ENCODE measurements at regions not wholly inside any gene's neighbourhood (a gene's known extent, or its start where the extent isn't known, plus 50 kb on each side); places are given as distances from the start of the nearest gene placed in this dataset.

- no peak for TF ChIP-seq EP300 (IDR thresholded peaks at IDR 0.05)
- no peak for TF ChIP-seq POLR2A (IDR thresholded peaks at IDR 0.05)
Measured at GRCh38 chr10:98330987-98331386, 63.0 kb upstream of the LOXL4 start.
